HCT116 (cell line): ENCODE measurements at regions not wholly inside any gene's neighbourhood (a gene's known extent, or its start where the extent isn't known, plus 50 kb on each side); places are given as distances from the start of the nearest gene placed in this dataset.

ENCODE experiments used
- ATF3 ChIP-seq: IDR thresholded peaks from 2 replicates; pipeline ENCODE4 v1.6.1; 2012
- CBX3 ChIP-seq: IDR thresholded peaks from 2 replicates; pipeline ENCODE4 v1.6.1; 2012; ENCODE audit warnings: low read depth
- CEBPB ChIP-seq: IDR thresholded peaks from 2 replicates; pipeline ENCODE4 v1.6.1; 2012; ENCODE audit warnings: low read depth
- CTCF ChIP-seq, 3 experiments: fragments of 200-600 bp in 1 of 3; sonication (generic) in 1 of 3; IDR thresholded peaks in 2 of 3; conservative IDR thresholded peaks in 1 of 3; 2 replicates each; pipeline ENCODE4 v1.5.1; 2012 to 2017; ENCODE audit warnings: low read depth in 2 of 3, low read length in 2 of 3, antibody characterized with exemption in 1 of 3, borderline replicate concordance in 1 of 3, control low read depth in 1 of 3, mild to moderate bottlenecking in 1 of 3, mixed read lengths in 1 of 3, mixed run types in 1 of 3, moderate library complexity in 1 of 3; ENCODE audit not compliant: insufficient read depth in 1 of 3
- EZH2 ChIP-seq: fragments of 200-600 bp; sonication (generic); IDR thresholded peaks from 2 replicates; pipeline ENCODE4 v1.6.1; 2017; ENCODE audit warnings: antibody characterized with exemption, mixed run types
- FOSL1 ChIP-seq: IDR thresholded peaks from 2 replicates; pipeline ENCODE4 v1.6.1; 2012; ENCODE audit warnings: low read depth
- JUND ChIP-seq: IDR thresholded peaks from 2 replicates; pipeline ENCODE4 v1.6.1; 2012
- POLR2A ChIP-seq: IDR thresholded peaks from 2 replicates; pipeline ENCODE4 v1.7.0; 2011; ENCODE audit warnings: borderline replicate concordance; ENCODE audit not compliant: insufficient read depth, insufficient read length; ENCODE audit errors: extremely low read depth
- POLR2AphosphoS5 ChIP-seq: IDR thresholded peaks from 2 replicates; pipeline ENCODE4 v1.6.1; 2011; ENCODE audit warnings: mild to moderate bottlenecking, low read depth, low read length, moderate library complexity
- RAD21 ChIP-seq: IDR thresholded peaks from 2 replicates; pipeline ENCODE4 v1.6.1; 2012; ENCODE audit warnings: low read depth, mild to moderate bottlenecking
- SIN3A ChIP-seq: IDR thresholded peaks from 2 replicates; pipeline ENCODE4 v1.6.1; 2012; ENCODE audit warnings: low read depth
- SP1 ChIP-seq: IDR thresholded peaks from 2 replicates; pipeline ENCODE4 v1.6.1; 2012; ENCODE audit warnings: low read depth
- YY1 ChIP-seq: IDR thresholded peaks from 2 replicates; pipeline ENCODE4 v1.6.1; 2011; ENCODE audit warnings: low read length, low read depth, moderate library complexity, mild to moderate bottlenecking; ENCODE audit not compliant: insufficient replicate concordance; ENCODE audit errors: extremely low read depth
- ZNF274 ChIP-seq: fragments of 200-500 bp; sonication (Bioruptor generic); IDR thresholded peaks from 2 replicates; pipeline ENCODE4 v1.6.1; 2014; ENCODE audit warnings: mild to moderate bottlenecking, low read depth, low read length, inconsistent platforms

GRCh38 chr2:186229265-186229664 lies 256.8 kb upstream of the ZC3H15 start:
- TF ChIP-seq POLR2A: no peak
- no peak for TF ChIP-seq YY1
- TF ChIP-seq CEBPB: no peak
- no peak for TF ChIP-seq CTCF (IDR thresholded peaks at IDR 0.05 in 2 of 3, conservative IDR thresholded peaks at IDR 0.05 in 1 of 3; ENCODE audit: borderline replicate concordance in 1 of 3, insufficient read depth in 1 of 3, low read depth in 2 of 3, low read length in 2 of 3)
- no peak for TF ChIP-seq FOSL1
- no peak for TF ChIP-seq CBX3
- no peak for TF ChIP-seq POLR2AphosphoS5
- no peak for TF ChIP-seq ATF3
- no peak for TF ChIP-seq ZNF274
- no peak for TF ChIP-seq EZH2
- TF ChIP-seq SP1: no peak
- no peak for TF ChIP-seq SIN3A
- no peak for TF ChIP-seq JUND
- no peak for TF ChIP-seq RAD21
